ES-I3 (cell line): ENCODE measurements at regions not wholly inside any gene's neighbourhood (a gene's known extent, or its start where the extent isn't known, plus 50 kb on each side); places are given as distances from the start of the nearest gene placed in this dataset.
"Not testable (repeated sequence)": the region's sequence is repeated elsewhere in the genome, so short reads cannot be mapped to it uniquely, and the experiment has no call there.

Source experiments
- H3K36me3 ChIP-seq: 2 replicates; pipeline ENCODE4 v1.6.1; 2013; ENCODE audit warnings: mild to moderate bottlenecking, low read length, control low read depth, moderate library complexity; ENCODE audit not compliant: insufficient read depth
- H3K4me1 ChIP-seq: 2 replicates; pipeline ENCODE4 v1.6.1; 2013; ENCODE audit warnings: mild to moderate bottlenecking, control low read depth, low read length; ENCODE audit not compliant: insufficient read depth
- H3K9ac ChIP-seq: 2 replicates; pipeline ENCODE4 v1.6.1; 2013; ENCODE audit warnings: low read depth, mild to moderate bottlenecking, low read length, moderate library complexity
- H3K9me3 ChIP-seq: 2 replicates; pipeline ENCODE4 v1.6.1; 2013; ENCODE audit warnings: mild to moderate bottlenecking, low read length, moderate library complexity; ENCODE audit not compliant: control insufficient read depth, insufficient read depth

DNA sequence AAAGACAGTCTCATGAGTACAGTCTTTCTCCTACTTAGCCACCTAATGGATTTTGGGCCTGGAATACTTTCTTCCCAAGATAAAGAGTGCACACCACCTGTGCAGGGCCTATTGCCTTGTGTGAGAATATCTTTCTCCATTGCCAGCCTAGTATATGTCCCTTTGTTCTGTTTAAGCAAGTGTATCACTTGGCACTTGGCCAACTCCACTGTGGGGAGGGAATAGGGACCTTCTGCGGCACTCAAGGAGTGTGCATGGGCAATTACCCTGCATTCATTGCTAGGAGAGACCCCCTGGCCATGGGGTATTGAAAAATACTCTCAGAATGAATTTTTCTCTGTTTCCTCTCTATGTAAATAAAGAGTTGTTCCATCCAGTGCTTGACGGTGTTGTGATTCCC, 201.7 kb upstream of the OR4C13 start:
- H3K4me1 ChIP-seq, H3K9me3 ChIP-seq, H3K36me3 ChIP-seq, H3K9ac ChIP-seq: not testable (repeated sequence)

DNA sequence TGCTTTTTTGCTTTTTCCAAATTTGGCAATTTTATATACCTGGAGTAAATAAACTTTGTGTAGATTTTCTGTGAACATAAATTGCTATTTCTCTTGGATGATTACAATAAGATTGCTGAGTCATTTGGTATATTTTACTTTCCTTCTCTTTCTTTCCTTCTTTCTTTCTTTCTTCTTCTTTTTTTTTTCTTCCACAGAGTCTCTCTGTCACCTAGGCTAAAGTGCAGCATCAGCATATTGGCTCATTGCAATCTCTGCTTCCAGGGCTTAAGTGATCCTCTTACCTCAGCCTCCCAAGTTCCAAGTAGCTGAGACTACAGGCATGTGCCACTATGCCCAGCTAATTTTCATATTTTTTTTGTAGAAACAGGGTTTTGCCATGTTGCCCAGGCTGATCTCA, 201.2 kb upstream of the OR4C13 start:
- not testable (repeated sequence) for H3K9me3 ChIP-seq, H3K4me1 ChIP-seq, H3K36me3 ChIP-seq, H3K9ac ChIP-seq

DNA sequence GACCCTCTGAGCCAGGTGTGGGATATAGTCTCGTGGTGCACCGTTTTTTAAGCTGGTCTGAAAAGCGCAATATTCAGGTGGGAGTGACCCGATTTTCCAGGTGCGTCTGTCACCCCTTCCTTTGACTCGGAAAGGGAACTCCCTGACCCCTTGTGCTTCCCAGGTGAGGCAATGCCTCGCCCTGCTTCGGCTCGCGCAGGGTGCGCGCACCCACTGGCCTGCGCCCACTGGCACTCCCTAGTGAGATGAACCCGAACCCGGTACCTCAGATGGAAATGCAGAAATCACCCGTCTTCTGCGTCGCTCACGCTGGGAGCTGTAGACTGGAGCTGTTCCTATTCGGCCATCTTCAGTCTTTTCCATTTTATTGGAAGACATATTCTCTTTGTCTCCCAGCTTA, 171.4 kb upstream of the OR4C13 start:
- not testable (repeated sequence) for H3K36me3 ChIP-seq, H3K4me1 ChIP-seq, H3K9me3 ChIP-seq
- H3K9ac ChIP-seq, result peak overlapping the region; percentile 54

DNA sequence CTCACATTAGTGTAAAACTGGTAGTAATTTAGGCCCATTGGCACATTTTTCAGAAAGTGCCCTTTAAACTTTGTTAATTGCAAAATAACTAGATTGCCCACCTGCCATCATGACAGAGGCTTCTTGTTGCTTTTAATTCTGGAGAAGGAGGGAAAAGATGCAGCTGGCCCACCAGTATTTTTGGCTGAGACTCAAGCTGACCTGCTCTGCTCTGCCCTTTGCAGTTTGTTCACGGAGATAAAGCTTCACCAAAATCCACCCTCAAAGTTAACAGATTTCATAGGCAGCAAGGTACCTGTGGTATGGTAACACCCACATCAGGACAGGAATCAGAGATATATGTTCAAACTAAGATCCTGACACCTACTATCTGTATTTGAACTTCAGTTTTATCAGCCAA, 170.2 kb upstream of the OR4C13 start:
- H3K4me1 ChIP-seq, H3K36me3 ChIP-seq, H3K9me3 ChIP-seq, H3K9ac ChIP-seq: not testable (repeated sequence)

DNA sequence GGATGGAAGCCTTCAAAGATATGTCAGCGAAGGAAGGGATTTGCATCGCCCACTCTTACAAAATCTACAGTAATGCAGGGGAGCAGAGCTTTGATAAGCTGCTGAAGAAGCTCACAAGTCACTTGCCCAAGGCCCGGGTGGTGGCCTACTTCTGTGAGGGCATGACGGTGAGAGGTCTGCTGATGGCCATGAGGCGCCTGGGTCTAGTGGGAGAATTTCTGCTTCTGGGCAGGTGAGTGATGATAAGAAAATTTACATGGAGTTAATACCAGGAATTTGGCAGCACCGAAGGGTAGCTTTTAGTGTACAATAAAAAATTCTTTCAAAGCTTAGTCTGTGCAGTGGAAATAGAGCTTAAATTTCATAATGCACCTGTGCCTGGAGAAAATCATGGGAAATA, 168.3 kb upstream of the OR4C13 start:
- H3K36me3 ChIP-seq, H3K9ac ChIP-seq, H3K4me1 ChIP-seq, H3K9me3 ChIP-seq: not testable (repeated sequence)

DNA sequence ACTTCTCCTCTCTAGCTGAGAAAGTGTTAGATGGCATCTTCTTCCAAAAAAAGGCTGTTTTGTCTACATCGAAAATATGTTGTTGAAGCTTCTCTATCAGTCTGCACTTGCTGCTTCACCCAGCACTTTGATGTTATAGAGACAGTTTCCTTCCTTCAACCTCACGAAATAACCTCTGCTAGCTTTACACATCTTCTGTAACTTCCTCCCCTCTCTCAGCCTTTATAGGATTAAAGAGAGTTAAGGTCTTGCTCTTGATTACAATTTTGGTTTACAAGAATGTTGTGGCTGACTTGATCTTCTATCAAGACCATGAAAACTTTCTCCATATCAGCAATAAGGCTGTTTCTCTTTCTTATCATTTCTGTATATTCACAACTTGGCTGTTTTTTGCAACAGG, 162.4 kb upstream of the OR4C13 start:
- not testable (repeated sequence) for H3K4me1 ChIP-seq, H3K9ac ChIP-seq, H3K9me3 ChIP-seq, H3K36me3 ChIP-seq

DNA sequence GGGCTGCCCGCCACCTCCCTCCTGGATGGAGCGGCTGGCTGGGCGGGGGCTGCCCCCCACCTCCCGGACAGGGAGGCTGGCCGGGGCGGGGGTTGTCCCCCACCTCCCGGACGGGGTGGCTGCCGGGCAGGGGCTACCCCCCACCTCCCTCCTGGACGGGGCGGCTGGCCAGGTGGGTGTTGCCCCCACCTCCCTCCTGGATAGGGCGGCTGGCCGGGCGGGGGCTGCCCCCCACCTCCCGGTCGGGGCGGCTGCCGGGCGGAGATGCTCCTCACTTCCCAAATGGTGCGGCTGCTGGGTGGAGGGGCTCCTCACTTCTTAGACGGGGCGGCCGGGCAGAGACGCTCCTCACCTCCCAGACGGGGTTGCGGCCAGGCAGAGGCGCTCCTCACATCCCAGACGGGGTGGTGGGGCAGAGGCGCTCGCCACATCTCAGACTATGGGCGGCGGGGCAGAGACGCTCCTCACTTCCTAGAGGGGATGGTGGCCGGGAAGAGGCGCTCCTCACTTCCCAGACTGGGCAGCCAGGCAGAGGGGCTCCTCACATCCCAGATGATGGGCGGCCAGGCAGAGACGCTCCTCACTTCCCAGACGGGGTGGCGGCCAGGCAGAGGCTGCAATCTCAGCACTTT, 153.9 kb upstream of the OR4C13 start:
- not testable (repeated sequence) for H3K9me3 ChIP-seq, H3K36me3 ChIP-seq, H3K9ac ChIP-seq, H3K4me1 ChIP-seq

DNA sequence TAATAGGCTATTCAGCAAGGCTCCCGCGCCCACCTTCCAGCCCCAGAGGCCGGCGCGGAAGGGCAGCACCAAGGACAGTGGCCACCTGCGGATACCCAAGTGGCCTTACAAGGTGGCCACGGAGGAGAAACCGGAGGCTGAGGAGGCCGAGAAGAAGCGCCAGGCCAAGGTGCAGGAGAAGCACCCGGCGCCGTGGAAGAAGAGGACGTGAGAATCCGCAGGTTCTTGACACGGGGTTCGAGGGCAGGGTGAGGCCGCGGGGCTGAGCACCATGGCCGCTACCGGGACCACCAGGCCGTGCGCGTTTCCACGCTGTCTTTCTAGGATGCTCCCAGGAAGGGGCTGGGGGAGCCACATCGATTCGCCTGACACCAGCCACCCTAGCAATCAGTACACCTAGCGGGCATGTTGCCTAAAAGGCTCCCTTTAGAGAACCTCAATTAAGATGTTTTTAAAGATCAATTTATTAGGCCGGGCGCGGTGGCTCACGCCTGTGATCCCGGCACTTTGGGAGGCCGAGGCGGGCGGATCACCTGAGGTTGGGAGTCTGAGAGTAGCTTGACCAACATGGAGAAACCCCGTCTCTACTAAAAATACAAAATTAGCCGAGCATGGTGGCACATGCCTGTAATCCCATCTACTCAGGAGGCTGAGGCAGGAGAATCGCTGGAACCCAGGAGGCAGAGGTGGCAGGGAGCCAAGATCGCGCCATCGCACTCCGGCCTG, 134.3 kb upstream of the OR4C13 start:
- H3K36me3 ChIP-seq, H3K9me3 ChIP-seq, H3K4me1 ChIP-seq, H3K9ac ChIP-seq: not testable (repeated sequence)

DNA sequence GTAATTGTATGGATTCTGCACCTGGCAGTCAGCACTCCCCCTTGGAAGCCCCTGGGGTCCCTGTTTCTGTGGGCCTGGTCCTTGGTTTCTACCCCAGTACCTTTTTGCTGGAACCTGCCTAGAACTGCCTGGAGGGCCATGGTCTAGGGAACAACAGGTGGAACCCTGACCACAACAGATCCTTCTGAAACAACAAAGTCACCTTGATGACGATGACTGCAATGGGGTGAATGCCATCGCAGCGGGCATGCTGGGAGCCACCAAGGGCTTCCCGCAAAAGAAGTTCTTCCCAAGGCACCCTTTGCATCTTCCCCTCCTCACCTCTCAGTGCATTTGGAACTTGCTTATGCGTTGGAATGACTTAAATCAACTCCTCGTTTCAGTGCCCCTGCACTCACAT, 129.0 kb upstream of the OR4C13 start:
- not testable (repeated sequence) for H3K9me3 ChIP-seq, H3K36me3 ChIP-seq, H3K9ac ChIP-seq, H3K4me1 ChIP-seq

DNA sequence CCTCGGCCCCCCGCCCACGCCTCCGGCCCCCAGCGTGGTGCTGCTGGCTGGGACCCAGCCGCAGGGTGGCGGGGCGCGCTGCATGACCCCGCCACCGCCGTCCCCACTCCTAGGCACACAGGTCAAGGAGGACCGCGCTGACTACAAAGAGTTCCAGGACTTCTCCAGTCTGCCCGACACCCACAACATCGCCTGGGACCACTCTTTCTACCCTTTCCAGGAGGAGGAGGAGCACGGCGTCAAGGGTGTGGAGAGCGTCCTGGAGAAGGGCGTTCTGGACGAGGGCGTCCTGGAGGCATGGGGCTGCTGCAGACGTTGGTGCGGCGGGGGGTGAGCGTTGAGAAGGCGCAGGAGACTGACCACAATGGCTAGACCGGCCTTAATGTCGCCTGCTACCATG, 101.7 kb upstream of the OR4C13 start:
- H3K36me3 ChIP-seq, H3K9ac ChIP-seq, H3K4me1 ChIP-seq, H3K9me3 ChIP-seq: not testable (repeated sequence)

DNA sequence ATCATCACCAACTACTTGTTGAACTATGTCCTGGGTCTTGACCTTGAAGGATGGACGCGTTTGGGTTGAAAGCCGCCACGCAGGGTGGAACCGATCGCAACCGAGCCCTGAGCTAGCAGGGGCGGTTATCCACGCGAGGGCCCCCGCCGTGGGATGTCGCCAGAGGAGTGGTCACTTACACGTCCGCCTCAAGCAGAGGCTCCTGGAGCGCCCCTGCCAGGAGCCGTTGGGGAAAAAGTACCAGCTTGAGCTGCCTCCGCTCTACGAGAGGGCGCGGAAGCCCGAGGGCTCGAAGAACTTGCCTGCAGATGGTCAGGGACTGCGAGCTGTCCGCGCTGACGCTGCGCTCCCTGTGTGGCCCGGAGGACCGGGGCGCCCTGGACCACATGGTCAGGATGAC, 100.7 kb upstream of the OR4C13 start:
- H3K36me3 ChIP-seq, result no peaks in the 10 kb centered on the region
- no peaks in the 10 kb centered on the region for H3K9me3 ChIP-seq
- H3K9ac ChIP-seq, result no peak overlapping the region
- no peaks in the 10 kb centered on the region for H3K4me1 ChIP-seq

DNA sequence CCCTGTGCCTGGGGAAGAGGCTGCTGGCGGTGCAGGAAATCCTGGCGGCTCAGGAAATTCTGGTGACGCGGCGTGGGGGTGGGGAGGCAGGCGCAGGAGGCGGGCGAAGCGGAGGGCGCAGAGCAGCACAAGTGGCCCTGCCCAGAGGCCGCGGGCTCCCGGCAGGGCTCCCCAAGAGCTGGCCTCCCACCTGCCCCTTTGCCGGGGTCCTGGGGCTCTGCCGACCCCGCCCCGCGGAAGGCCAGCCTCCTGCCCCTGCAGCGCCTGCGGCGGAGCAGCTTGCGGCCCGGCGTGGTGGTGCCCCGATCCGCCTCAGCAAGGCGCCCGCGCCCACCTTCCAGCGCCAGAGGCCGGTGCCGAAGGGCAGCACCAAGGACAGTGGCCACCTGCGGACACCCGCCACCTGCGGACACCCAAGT, 100.2 kb upstream of the OR4C13 start:
- no peaks in the 10 kb centered on the region for H3K36me3 ChIP-seq

DNA sequence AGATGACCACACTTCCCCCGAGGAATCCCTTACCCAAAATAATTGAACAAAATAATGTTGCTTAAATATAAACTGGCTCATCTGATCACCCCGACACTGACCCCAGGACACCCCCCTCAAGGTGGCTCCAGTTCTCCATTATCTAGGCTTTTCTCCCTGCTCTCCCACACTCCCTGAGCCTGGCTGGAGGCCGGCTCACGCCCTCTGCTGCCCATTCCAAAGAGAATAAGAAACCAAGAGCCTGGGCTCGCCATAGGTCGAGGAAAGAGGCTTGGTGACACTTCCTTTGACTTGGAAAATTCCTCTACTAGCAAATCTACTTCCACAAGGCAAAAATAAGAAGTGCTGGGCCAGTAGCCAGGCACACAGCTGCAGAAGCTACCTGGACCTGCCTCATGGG, 63.3 kb upstream of the OR4C13 start:
- not testable (repeated sequence) for H3K4me1 ChIP-seq

More for the DNA sequence above, 100.2 kb upstream of the OR4C13 start:
- H3K9me3 ChIP-seq, result no peaks in the 10 kb centered on the region
- no peak overlapping the region for H3K9ac ChIP-seq
- no peaks in the 10 kb centered on the region for H3K4me1 ChIP-seq

DNA sequence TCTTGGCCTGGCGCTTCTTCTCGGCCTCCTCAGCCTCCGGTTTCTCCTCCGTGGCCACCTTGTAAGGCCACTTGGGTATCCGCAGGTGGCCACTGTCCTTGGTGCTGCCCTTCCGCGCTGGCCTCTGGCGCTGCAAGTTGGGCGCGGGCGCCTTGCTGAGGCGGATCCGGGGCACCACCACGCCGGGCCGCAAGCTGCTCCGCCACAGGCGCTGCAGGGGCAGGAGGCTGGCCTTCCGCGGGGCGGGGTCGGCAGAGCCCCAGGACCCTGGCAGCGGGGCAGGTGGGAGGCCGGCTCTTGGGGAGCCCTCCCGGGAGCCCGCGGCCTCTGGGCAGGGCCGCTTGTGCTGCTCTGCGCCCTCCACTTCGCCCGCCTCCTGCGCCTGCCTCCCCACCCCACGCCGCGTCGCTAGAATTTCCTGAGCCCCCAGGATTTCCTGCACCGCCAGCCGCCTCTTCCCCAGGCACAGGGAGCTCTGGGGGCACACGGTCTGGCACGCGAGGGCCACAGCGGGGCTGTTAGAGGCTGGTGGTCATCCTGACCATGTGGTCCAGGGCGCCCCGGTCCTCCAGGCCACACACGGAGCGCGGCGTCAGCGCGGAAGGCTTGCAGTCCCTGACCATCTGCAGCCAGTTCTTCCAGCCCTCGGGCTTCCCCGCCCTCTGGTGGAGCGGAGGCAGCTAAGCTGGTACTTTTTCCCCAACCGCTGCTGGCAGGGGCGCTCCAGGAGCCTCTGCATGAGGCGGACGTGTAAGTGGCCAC, 60.1 kb upstream of the OR4C13 start:
- not testable (repeated sequence) for H3K9me3 ChIP-seq, H3K4me1 ChIP-seq, H3K9ac ChIP-seq, H3K36me3 ChIP-seq

More for the DNA sequence above, 63.3 kb upstream of the OR4C13 start:
- not testable (repeated sequence) for H3K9me3 ChIP-seq, H3K9ac ChIP-seq, H3K36me3 ChIP-seq

DNA sequence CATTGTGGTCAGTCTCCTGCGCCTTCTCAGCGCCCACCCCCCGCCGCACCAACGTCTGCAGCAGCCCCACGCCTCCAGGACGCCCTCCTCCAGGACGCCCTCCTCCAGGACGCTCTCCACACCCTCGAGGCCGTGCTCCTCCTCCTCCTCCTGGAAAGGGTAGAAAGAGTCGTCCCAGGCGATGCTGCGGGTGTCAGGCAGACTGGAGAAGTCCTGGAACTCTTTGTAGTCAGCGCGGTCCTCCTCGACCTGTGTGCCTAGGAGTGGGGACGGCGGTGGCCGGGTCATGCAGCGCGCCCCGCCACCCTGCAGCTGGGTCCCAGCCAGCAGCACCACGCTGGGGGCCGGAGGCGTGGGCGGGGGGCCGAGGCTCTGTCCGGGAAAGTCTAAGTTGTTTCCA, 58.7 kb upstream of the OR4C13 start:
- not testable (repeated sequence) for H3K9me3 ChIP-seq, H3K4me1 ChIP-seq, H3K36me3 ChIP-seq, H3K9ac ChIP-seq
